Stimulated activated naive CD4-positive, alpha-beta T cell treated with Interleukin-2 at 50 U/mL for 16 hours (primary cell): ENCODE measurements at regions not wholly inside any gene's neighbourhood (a gene's known extent, or its start where the extent isn't known, plus 50 kb on each side); places are given as distances from the start of the nearest gene placed in this dataset.
"Not testable (repeated sequence)": the region's sequence is repeated elsewhere in the genome, so short reads cannot be mapped to it uniquely, and the experiment has no call there.

Experiments used
- DNase-seq: peaks from one replicate; lab custom pipeline; 2025; lab: John Stamatoyannopoulos, UW

DNA sequence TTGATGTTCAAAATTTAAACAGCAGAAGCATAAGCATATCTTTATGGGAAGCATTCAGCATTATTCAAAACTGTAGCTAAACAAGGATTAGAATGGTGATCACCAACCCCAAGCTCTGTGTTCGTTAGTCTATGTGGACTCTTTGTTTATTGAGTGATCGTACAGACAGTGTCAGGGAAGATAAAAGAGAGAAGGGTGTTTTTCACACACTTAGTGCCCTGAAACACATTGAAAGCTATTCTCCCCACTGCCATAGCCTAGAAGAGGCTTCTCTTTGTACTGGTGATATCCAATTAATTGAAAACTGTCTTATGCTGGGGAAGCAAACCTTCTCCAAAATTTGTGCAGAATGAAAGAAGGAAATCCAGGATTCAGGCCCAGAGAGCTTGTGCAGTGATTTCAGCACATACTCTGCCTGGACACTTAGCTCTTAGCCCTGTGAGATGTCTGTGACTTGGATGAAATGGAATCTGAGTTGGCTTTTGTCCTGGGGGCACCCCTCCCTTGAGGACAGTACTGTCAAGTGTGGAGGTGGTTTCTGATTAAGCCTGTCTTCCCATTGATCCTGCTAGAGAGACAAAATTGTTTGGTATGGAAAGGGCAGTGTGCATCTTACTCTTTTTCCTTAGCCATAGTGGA lies 125.7 kb upstream of the MTHFD1L start:
- no peak for DNase-seq

DNA sequence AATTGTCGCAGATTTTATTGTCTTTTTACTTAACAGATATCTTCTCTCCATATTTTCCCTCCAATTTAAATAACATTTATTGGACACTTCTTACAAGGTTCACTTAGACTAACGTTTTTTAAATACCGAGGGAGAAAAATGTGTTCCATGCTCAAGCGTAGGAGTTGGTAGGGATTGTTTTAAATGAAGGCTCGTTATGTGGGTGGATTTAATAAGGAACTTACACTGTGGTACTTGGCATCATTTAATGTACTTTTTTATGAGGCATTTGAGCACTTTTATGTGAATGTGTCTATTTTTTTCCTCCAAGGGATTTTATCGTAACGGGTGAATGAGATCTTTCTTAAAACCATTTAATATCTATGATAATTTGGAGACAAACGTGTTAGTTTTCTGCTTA lies 125.0 kb upstream of the MTHFD1L start:
- DNase-seq = no peak

DNA sequence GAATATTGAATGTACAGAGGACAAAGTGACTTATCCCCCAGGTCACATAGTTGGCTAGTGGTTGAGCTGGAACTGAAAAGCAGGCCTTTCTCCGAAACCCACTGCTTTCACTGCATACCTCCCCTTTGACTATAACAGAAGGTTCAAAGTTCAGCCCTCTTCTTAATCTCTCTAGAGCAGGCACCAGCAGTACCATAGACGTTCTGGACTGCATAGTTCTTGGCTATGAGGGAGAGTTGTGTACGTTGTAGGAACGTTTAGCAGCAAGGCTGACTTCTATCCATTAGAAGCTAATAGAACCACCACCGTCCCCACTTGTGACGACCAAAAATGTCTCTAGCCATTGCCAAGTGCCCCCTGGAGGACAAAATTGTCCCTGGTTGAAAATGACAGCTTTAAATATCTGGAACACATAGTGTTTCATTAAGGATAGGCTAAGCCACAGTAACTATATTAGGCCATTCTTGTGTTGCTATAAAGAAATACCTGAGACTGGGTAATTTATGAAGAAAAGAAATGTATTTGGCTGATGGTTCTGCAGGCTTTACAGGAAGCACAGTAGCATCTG lies 123.8 kb upstream of the MTHFD1L start:
- DNase-seq = no peak

DNA sequence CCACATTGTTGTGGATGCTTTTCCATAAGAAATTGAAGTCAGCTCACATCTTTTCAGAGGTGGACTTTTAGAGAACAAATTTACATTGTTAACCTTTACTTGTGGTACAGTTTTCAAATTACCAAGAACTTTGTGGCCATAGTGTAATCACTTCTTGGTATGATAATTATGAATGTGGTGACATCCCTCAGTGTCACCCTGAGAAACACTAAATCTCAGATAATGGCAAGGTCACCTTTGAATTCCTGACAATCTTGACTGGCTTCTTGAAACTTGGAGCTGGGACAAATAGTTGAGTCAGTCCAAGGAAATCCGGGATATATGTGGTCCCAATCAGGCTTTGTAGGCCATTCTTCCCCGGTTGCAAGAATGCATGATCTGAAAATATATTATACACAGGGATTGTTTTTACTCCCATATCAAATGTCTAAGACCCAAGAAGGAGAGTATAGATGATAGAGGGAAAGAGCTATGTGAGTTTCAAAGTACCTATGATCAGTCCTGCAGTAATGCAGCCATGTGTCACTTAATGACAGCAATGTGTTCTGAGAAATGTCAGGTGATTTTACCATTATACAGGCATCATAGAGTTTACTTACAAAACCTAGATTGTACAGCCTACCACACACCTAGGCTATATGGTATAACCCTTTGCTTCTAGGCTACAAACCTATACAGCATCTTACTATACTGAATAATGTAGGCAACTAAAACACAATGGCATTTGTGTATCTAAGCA lies 120.8 kb upstream of the MTHFD1L start:
- no peak for DNase-seq

DNA sequence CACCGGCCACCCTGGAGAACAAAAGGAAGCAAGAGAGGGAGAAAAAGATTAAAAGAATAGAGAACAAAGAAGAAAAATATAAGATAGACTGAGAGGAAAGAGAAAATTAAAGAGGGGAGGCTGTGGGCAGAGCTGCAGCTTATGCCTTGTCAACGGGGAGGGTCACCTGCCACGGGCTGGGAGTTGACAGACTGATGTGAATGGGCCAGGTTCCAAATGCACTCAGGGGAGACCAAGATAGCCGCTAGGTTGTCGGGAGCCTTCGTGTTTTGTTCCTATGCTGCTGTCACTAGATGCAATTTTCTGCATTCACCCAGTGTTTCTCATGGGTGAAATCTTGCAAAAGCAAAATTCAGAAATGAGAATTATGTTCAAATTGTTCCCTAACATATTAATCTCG lies 119.6 kb upstream of the MTHFD1L start:
- no peak for DNase-seq

DNA sequence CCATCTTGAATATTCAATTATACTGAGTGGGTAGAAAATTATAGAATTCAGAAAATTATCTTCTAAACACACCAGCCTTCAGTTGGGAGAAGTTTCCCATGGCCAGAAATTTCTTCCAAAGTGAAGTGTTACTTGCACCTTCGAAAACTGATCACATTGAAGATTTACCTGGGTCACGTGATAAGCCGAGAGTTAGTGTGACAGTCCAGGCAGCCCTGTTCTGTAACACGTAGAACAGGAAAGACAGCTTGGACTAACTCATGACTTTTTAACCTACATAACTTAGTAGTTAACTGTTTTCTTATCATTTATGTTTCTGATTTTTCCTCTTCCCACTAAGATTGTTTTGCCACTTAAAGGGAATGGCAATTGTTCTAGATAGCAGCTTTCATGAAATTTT lies 118.3 kb upstream of the MTHFD1L start:
- DNase-seq = no peak

DNA sequence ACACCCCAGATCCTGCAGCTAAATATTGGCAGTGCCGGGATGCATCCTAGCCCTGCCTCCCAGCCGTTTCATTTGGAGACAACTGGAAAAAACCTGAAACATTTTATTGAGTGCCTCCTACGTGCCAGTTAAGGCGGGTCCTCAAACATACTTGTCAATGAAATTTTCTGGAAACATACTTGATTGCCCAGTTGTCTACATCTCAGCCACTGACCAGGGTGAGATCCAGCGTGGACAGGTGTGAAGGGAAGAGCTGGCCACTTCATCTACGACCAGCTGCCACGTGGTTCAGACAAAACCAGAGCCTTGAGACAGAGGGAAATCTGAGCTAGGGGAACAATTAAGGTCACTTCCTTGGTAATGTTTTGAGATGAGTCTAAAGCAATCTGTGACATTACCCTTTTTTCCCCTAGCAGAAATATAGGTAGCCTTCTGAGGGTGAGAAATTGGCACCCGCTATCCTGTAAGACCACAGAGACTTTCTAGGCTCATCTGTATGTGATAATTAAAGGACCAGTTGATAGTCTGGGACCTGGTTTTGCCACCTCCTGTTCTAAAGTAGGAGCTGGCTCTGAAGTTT lies 116.3 kb upstream of the MTHFD1L start:
- DNase-seq = no peak

DNA sequence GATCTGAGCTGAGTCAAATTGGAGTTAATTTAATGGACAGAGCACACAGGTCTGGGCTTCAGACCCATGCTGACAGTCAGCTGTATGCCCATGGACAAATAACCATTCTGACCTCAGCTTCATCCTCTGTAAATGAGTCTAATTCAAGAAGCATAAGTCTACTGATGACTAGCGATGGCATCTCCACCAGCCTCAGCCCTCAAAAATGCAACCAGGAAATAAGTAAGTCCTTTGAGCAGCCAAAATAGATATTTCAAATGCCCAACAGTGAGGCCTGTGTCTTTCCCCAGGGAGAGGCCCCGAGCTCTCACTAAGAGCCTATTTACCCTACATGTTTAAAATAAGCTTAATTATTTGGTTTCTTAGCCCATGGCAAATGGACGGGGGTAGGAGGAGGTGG lies 114.2 kb upstream of the MTHFD1L start:
- no peak for DNase-seq

DNA sequence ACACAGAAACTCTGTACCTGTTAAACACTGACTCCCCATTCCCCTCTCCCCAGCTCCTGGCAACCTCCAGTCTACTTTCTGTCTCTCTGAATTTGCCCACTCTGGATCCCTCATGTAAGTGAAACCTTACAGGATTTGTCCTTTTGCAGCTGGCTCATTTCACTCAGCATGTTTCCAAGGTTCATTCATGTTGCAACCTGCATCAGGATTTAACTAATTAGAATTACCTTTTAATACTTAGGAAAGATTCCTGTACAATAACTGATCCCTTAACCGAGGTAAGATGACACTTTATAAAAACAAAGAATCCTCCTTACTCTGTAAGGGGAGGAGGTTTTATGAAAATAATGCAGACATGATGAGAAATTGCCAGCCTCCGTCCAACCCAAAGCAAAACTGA lies 113.1 kb upstream of the MTHFD1L start:
- DNase-seq = no peak

DNA sequence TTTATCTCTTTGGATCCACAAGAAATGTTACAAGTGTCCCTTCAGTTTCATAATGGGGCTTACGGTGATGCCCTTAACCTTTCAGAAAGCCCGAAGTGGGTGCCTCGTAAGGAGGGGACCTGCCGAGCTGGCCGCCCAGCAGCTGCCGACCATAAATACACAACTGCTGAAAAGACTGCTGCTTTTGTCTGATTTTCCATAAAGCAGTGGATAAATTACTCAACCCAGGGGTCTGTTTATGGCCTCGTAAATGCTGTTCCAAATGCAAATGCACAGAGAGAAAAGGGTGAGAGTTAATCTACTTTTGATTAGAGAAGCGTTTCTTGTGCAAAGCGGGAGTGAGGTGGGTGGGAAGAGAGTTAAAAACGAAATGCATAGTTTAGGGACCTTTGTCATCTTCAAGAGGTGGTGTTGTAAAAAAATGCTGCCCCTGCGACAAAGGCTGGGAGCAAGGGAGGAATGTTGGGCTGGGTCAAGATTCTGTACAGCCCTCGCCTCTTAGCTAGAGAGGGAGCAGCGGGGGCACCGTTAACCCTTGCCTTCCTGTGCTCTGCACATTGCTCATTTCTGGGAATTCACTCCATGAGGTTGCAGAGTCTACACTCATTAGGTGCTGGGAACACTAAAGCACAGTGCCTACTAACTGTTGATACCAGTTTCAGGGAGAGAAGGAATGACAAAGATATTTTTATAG lies 112.0 kb upstream of the MTHFD1L start:
- DNase-seq = no peak

DNA sequence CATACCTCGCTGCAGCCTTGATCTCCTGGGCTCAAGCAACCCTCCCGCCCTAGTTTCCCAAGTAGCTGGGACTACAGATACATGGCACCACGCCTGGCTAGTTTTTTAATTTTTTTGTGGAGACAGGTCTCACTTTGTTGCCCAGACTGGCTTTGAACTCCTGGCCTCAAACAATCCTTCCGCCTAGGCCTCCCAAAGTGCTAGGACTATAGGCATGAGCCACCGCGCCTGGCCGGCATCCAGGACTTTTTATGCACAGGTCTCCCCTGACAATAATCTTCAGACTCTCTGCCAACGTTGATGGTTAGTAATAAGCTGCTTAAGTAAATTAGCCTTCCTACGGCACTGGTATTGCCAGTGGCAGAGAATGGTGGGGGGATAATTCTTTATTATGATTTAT lies 110.5 kb upstream of the MTHFD1L start:
- DNase-seq = no peak

DNA sequence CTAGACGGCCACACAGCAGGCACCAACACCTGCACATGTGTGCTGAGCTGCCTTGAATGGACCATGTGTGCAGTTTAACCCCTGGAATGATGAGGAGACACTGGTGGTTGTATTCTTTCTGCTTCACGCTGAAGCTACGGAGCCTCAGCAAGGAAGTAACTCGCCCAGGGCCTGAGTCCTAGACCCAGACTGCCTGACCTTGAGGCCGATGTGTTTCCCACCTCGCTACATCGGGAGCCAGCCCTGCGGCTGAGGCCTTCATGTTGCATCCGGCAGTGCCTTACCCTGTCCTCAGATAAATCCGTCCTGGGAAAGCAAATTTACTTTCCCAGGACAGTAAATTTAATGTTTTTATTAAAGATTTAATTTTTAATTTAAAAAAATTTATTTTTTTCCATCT lies 110.0 kb upstream of the MTHFD1L start:
- DNase-seq = no peak

DNA sequence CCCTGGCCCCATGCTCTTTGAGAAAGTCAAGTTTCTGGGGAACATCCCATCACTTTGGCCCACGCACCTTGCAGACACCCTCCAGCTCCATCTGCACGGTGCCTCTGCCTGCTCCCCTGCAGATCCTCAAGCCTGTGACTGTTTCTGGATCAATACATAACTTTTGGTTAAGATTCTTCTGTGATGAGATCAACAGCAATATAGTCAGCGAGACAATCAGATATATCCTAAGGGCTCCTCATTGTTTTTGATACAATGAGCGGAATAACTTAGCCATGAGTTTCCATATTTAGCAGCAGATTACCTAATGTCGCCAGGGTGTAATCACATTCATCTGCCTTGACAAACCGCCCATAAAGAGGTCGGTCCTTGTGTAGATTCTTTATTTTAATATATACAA lies 109.3 kb upstream of the MTHFD1L start:
- no peak for DNase-seq

DNA sequence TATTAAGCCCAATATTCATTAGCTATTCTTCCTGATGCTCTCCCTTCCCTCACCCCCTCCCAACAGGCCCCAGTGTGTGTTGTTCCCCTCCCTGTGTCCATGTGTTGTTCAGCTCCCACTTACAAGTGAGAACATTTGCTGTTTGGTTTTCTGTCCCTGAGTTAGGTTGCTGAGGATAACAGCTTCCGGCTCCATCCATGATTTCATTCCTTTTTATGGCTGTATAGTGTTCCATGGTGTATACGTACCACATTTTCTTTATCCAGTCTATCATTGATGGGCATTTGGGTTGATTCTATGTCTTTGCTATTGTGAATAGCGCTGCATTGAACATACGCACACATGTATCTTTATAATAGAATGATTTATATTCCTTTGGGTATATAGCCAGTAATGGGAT lies 107.7 kb upstream of the MTHFD1L start:
- DNase-seq = not testable (repeated sequence)

DNA sequence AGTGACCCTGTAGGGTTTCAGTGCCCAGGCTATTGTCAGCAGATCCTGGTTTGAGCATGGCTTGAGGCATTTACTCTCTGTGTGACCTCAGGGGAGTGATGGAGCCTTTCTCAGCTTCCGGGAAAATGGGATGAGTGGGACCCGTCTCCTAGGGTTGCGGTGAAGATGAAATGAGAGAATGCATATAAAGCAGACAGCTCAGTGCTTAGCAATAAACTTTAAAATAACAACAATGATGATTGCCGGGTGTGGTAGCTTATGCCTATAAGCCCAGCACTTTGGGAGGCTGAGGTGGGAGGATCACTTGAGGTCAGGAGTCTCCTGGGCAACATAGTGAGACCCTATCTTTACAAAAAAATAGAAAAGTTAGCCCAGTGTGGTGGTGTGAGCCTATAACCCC lies 106.0 kb upstream of the MTHFD1L start:
- DNase-seq = no peak

DNA sequence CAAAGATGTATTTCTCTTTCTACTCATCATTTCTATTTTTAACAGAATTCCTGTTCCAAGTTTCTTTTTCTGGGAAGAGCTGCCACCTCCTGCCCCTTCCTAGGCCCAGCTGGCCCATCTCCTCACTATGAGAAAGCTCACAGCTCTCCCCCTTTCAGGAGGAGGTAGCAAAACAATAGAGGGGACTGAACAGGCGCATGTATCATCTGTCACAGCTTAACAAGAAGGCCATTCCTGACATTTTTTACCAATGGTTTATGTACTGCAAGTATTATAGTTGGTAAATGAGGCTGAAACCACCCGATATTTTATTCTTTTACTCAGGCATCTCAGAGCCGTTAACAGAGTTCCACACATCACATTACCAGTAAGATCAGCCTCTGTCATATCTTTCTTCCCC lies 103.7 kb upstream of the MTHFD1L start:
- no peak for DNase-seq

DNA sequence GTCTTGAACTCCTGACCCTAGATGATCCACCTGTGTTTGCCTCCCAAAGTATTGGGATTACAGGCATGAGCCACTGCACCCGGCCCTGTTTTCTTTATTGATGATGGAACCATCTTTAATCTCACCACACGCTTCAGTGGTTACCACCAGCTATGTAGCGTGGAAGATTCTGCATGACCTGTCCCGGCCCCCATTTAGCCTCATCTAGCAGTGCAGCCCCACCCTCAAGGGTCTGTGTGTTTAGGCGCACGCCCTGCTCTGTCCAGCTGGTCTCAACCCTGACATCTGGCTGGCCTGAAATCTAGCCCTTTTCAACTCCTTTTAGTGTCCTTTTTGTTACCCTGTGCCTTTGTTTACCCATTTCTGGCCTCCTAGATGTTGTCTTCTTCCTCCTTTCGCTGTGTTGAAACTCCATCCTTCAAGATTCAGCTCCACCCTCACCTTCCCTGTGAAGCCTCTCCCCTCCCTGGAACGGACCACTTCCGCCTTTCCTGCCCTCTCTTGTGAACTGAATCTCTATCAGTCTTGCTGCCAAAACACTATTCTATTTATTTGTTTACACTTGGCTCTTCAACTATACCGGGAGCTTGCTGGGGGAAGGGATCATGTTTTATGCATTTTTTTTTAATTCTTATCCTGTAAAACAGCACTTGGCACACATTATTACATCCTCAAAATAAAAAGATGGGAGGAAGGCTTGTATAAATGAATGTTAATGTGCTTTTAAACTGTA lies 101.0 kb upstream of the MTHFD1L start:
- no peak for DNase-seq

DNA sequence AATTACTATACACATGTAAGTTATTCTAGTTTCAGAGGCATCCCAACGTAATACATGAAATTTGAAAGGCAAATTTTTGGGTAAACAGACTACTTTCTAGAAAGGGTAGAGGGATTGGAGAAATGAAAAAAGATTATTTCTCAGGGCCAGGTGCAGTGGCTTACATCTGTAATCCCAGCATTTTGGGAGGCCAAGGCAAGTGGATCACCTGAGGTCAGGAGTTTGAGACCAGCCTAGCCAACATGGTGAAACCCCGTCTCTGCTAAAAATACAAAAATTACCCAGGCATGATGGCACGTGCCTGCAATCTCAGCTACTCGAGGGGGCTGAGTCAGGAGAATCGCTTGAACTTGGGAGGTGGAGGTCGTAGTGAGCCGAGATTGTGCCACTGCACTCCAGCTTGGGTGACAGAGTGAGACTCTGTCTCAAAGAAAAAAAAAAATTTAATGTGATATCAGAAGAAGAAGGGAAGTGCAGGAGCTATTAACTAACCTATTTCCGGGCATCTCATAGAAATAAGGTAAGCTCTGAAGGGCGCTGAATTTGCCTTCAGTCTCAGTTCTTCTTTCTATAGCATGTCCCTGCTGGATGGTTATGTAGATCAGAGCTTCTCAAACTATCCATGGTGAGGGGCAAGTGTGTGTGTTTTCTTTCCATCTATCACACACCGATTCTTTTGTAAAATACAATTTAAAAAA lies 100.3 kb upstream of the MTHFD1L start:
- no peak for DNase-seq

DNA sequence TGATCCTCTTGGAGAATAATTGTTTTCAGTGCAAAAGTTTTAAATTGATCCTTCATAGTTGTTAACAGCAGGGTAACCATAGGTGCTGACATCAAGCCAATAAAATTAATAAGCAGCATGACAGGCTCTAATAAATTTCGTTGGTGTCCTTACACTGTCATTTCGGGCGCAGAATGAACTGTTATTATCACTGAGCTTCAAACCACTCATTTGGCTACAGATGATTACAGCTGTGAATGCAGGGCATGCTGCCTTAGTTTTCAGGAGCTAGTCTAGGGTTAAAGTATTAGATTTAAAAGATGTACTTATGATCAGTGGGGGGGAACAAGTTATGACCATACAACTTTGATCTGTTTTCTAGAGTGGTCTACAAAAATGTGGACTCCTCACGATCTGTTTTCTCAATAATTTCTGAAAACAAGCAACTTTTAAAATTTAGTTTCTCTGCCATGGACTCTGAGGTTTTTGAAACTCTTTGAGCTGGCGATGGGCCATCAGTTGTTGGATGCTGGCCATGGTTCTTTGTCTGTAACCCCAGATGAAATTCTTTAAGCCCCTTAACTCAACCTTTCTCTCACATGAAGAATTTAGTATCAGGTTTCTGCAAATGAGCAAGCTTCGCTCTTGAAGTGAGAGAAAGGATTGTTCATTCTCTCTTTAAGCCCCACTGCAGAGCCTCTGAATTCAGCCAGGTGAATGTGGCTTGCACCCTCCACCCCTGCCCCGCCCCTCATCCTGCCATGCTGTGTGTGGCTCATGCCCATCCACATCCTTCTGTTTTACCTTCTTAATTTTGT lies 99.1 kb upstream of the MTHFD1L start:
- no peak for DNase-seq

DNA sequence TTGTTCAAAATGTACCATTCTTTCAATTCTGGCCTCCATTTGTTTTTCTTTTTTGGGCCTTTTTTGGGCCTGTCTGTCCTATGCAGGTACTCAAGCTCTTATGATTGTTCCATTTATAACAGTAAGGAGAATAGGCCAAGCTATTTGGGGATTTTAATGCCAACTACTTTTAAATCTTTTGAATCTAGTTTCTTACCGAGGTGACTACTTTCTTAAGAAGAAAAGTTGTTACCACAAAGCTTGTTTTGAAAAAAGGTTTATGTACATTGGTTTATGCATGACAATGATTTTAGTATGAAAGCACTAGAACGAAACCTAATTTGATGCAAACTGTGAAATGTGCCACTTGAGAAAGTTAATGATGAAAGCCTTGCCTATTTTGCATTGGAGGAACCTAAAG lies 98.3 kb upstream of the MTHFD1L start:
- no peak for DNase-seq
